ENCODE measurements at regions not wholly inside any gene's neighbourhood (a gene's known extent, or its start where the extent isn't known, plus 50 kb on each side); places are given as distances from the start of the nearest gene placed in this dataset.

DNA sequence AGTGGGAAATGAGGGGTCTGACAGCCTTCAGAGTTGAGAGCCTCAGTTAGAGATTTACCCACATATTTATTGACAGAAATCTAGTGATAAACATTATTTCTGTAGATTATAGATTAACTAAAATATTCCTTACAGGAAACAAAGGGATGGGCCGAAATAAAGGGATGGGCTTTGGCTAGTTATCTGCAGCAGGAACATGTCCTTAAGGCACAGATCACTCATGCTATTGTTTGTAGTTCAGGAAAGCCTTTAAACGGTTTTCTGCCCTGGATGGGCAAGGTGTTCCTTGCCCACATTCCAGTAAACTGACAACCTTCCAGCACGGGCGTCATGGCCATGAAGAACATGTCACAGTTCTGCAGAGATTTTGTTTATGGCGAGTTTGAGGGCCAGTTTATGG is 154.8 kb upstream of the TOM1L1 start:
- Histone ChIP-seq H2BK120ac (replicated peaks; ENCODE audit: low read depth, low read length) (no peak overlapping the region), H2BK20ac (ENCODE audit: low read length) (no peak overlapping the region), H3K27me3 (replicated peaks in 1 of 4; ENCODE audit: control insufficient read depth in 3 of 4, extremely low read depth in 1 of 4, insufficient read depth in 3 of 4, low read length in 3 of 4) (no peaks in the 10 kb centered on the region), H2AK5ac (ENCODE audit: low read depth, low read length) (no peak overlapping the region), H4K20me1 (replicated peaks in 1 of 2; ENCODE audit: control insufficient read depth in 1 of 2, insufficient read depth in 2 of 2, low read length in 2 of 2) (no peaks in the 10 kb centered on the region), H3K4me1 (replicated peaks in 1 of 4; ENCODE audit: control insufficient read depth in 3 of 4, insufficient read depth in 4 of 4, low read length in 3 of 4) (no peaks in the 10 kb centered on the region), H4K91ac (replicated peaks; ENCODE audit: insufficient read length, low read length) (no peak overlapping the region), H3K36me3 (ENCODE audit: control insufficient read depth in 2 of 4, insufficient read depth in 4 of 4, low read length in 3 of 4) (peaks cover 0 to 5% (median 0%) of the 10 kb centered on the region in 4 experiments; a peak in 2 of 8 replicates), H3K23ac (ENCODE audit: insufficient read length) (no peak overlapping the region), H2AFZ (ENCODE audit: low read length) (no peak overlapping the region), H3K9me3 (ENCODE audit: insufficient read depth in 2 of 2, low read depth in 1 of 2, low read length in 1 of 2) (peaks cover 14 to 17% of the 10 kb centered on the region in 2 experiments; a peak in 3 of 4 replicates), H3K9ac (replicated peaks in 1 of 4; ENCODE audit: extremely low read depth in 1 of 4, low read depth in 3 of 4, low read length in 3 of 4) (no peak overlapping the region), H3K56ac (replicated peaks; ENCODE audit: insufficient read length, low read depth, low read length) (no peak overlapping the region), H4K5ac (ENCODE audit: insufficient read length, low read depth, low read length) (no peak overlapping the region), H3K79me2 (ENCODE audit: control insufficient read depth in 1 of 2, insufficient read depth in 2 of 2, low read length in 2 of 2) (no peaks in the 10 kb centered on the region), H3K79me1 (ENCODE audit: low read depth, low read length) (no peaks in the 10 kb centered on the region), H2BK5ac (ENCODE audit: low read depth, low read length) (no peak overlapping the region), H3K4me2 (ENCODE audit: insufficient read depth in 1 of 2, low read depth in 2 of 2, low read length in 2 of 2) (no peak overlapping the region), H2BK12ac (ENCODE audit: low read depth, low read length) (no peak overlapping the region), H3K27ac (ENCODE audit: low read depth, low read length) (no peak overlapping the region), H4K8ac (ENCODE audit: extremely low read depth, insufficient read depth, low read length) (no peak overlapping the region), H2BK15ac (ENCODE audit: low read length) (no peak overlapping the region), H3K4ac (replicated peaks; ENCODE audit: insufficient read length, low read depth, low read length) (no peak overlapping the region), H3K23me2 (ENCODE audit: low read depth, low read length) (no peaks in the 10 kb centered on the region), H3K4me3 (ENCODE audit: extremely low read depth in 1 of 4, insufficient read depth in 2 of 4, low read depth in 3 of 4, low read length in 4 of 4) (no peak overlapping the region), H3K14ac (ENCODE audit: insufficient read length) (no peak overlapping the region), H3K18ac (ENCODE audit: extremely low read depth, low read length) (no peak overlapping the region)
- CTCF ChIA-PET (ENCODE audit: partially characterized antibody) = interaction anchor here (0.9 kb wide), 1 partner anchor 14 kb away, joined by 3 read pairs; no protein-coding TSS in a partner anchor
- DNase-seq (ENCODE audit: low read depth in 1 of 2, low spot score in 2 of 2) (no peak), FAIRE-seq (no peak)
- POLR2A ChIA-PET (ENCODE audit: partially characterized antibody) = no interaction called here
- WGBS, 2 experiments (ENCODE audit: extremely low coverage in 1 of 2, insufficient coverage in 1 of 2, insufficient read length in 1 of 2, insufficient replicate concordance in 2 of 2, low coverage in 1 of 2, low lambda C conversion rate in 2 of 2, missing lambda C conversion rate in 1 of 2) = 96% methylated on average over 5 of the region's 5 CpGs; no CpG with 5 or more reads in 1 of the 2 experiments
- TF ChIP-seq GTF2F1 (IDR thresholded peaks at IDR 0.05; ENCODE audit: borderline replicate concordance, low read depth, low read length) (no peak), RBBP5 (IDR thresholded peaks at IDR 0.05; ENCODE audit: borderline replicate concordance, low read depth, low read length) (no peak), BCL11A (IDR thresholded peaks at IDR 0.05; ENCODE audit: low read depth in 2 of 2, low read length in 2 of 2) (no peak), YY1 (IDR thresholded peaks at IDR 0.05; ENCODE audit: low read depth, low read length) (no peak), CHD2 (IDR thresholded peaks at IDR 0.05; ENCODE audit: low read length) (no peak), POU5F1 (IDR thresholded peaks at IDR 0.05; ENCODE audit: low read depth, low read length) (no peak), SRF (IDR thresholded peaks at IDR 0.05; ENCODE audit: low read depth, low read length) (no peak), CBX5 (IDR thresholded peaks at IDR 0.05; ENCODE audit: low read depth, low read length) (no peak), HDAC6 (IDR thresholded peaks at IDR 0.05; ENCODE audit: low read depth, low read length) (no peak), EP300 (IDR thresholded peaks at IDR 0.05; ENCODE audit: borderline replicate concordance in 1 of 2, low read depth in 2 of 2, low read length in 2 of 2) (no peak), SP2 (IDR thresholded peaks at IDR 0.05; ENCODE audit: low read length) (no peak), CEBPB (IDR thresholded peaks at IDR 0.05; ENCODE audit: low read depth, low read length) (no peak)
- TF ChIP-seq, protein P1, sequence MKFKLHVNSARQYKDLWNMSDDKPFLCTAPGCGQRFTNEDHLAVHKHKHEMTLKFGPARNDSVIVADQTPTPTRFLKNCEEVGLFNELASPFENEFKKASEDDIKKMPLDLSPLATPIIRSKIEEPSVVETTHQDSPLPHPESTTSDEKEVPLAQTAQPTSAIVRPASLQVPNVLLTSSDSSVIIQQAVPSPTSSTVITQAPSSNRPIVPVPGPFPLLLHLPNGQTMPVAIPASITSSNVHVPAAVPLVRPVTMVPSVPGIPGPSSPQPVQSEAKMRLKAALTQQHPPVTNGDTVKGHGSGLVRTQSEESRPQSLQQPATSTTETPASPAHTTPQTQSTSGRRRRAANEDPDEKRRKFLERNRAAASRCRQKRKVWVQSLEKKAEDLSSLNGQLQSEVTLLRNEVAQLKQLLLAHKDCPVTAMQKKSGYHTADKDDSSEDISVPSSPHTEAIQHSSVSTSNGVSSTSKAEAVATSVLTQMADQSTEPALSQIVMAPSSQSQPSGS (IDR thresholded peaks at IDR 0.05; ENCODE audit: low read length) = no peak
